SH-SY5Y (cell line): ENCODE measurements at regions not wholly inside any gene's neighbourhood (a gene's known extent, or its start where the extent isn't known, plus 50 kb on each side); places are given as distances from the start of the nearest gene placed in this dataset.

Source experiments
- GATA2 ChIP-seq: IDR thresholded peaks from 2 replicates; pipeline ENCODE4 v1.6.1; 2011; ENCODE audit warnings: mild to moderate bottlenecking, low read depth, low read length
- GATA3 ChIP-seq: IDR thresholded peaks from 2 replicates; pipeline ENCODE4 v1.6.1; 2011; ENCODE audit warnings: low read depth, mild to moderate bottlenecking, low read length, moderate library complexity

DNA sequence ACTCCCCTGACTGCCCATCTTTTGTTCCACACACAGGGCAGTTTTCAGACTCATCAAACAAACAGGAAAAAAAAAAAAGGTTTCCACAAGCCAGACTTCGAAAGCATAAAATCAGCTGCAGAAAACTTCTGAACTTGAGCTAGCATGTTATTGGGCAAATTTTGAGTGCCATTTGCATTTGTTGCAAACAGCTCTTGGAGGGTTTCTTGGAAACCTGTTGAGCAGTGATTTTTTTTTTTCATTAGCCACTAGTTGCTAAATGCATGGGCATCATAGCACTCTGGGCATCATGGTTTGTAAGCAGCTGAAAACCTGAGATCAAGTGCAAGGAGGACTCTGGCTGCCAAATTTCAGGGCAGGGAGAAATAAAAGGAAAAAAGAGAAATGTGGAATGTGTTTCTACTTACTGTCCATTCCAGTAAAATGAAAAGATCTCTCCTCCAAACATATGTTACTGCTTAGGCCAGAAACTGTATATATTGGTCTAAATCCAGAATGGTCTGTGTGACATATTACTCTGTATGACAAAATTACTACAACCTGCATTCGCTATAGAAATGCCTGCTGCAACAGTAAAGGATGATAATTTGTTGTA, 85.2 kb upstream of the SMIM23 start:
- TF ChIP-seq GATA2, result no peak
- TF ChIP-seq GATA3, result no peak
